ENCODE measurements at regions not wholly inside any gene's neighbourhood (a gene's known extent, or its start where the extent isn't known, plus 50 kb on each side); places are given as distances from the start of the nearest gene placed in this dataset.

- ATAC-seq (ENCODE audit: low read depth) (no peak), DNase-seq (no peak)
- ChIA-PET POLR2A (no interaction called here), CTCF (no interaction called here)
- Mint-ChIP-seq H3K4me3 (no peak overlapping the region), H3K9me3 (no peaks in the 10 kb centered on the region), H3K4me1 (peaks cover 13% of the 10 kb centered on the region), H3K36me3 (ENCODE audit: low read depth) (no peaks in the 10 kb centered on the region), H3K27ac (no peak overlapping the region), H3K27me3 (peaks cover 3% of the 10 kb centered on the region)
- intact Hi-C loops (cut with micrococcal nuclease): no loop called here
- no peak for TF ChIP-seq CTCF (IDR thresholded peaks at IDR 0.05)
Measured at GRCh38 chr11:92767416-92767815, 202.0 kb upstream of the MTNR1B start.

- TF ChIP-seq CTCF (IDR thresholded peaks at IDR 0.05): no peak
- intact Hi-C loops (cut with micrococcal nuclease): no loop called here
- Mint-ChIP-seq H3K9me3 (no peaks in the 10 kb centered on the region), H3K27me3 (peaks cover 3% of the 10 kb centered on the region), H3K4me1 (peaks cover 13% of the 10 kb centered on the region), H3K36me3 (ENCODE audit: low read depth) (no peaks in the 10 kb centered on the region), H3K4me3 (no peak overlapping the region), H3K27ac (no peak overlapping the region)
- POLR2A ChIA-PET: no interaction called here
- CTCF ChIA-PET: no interaction called here
- DNase-seq: no peak
- no peak for ATAC-seq (ENCODE audit: low read depth)
Measured at GRCh38 chr11:92768121-92768840, 201.2 kb upstream of the MTNR1B start.

- no peak for DNase-seq
- Mint-ChIP-seq H3K27me3 (peaks cover 3% of the 10 kb centered on the region), H3K36me3 (ENCODE audit: low read depth) (no peaks in the 10 kb centered on the region), H3K9me3 (no peaks in the 10 kb centered on the region), H3K4me1 (peaks cover 13% of the 10 kb centered on the region), H3K27ac (no peak overlapping the region), H3K4me3 (no peak overlapping the region)
- TF ChIP-seq CTCF (IDR thresholded peaks at IDR 0.05): no peak
- POLR2A ChIA-PET: no interaction called here
- CTCF ChIA-PET: no interaction called here
- no peak for ATAC-seq (ENCODE audit: low read depth)
- intact Hi-C loops (cut with micrococcal nuclease): no loop called here
Measured at GRCh38 chr11:92769112-92769511, 200.3 kb upstream of the MTNR1B start.

GRCh38 chr11:92770419-92770818 lies 199.0 kb upstream of the MTNR1B start:
- intact Hi-C loops (cut with micrococcal nuclease): no loop called here
- Mint-ChIP-seq H3K27me3 (peaks cover 3% of the 10 kb centered on the region), H3K4me1 (peaks cover 13% of the 10 kb centered on the region), H3K9me3 (no peaks in the 10 kb centered on the region), H3K4me3 (no peak overlapping the region), H3K36me3 (ENCODE audit: low read depth) (no peaks in the 10 kb centered on the region), H3K27ac (no peak overlapping the region)
- ATAC-seq (ENCODE audit: low read depth): no peak
- no peak for TF ChIP-seq CTCF (IDR thresholded peaks at IDR 0.05)
- CTCF ChIA-PET: no interaction called here
- no peak for DNase-seq
- POLR2A ChIA-PET: no interaction called here

GRCh38 chr11:92770981-92771380 lies 198.5 kb upstream of the MTNR1B start:
- Mint-ChIP-seq H3K4me3 (no peak overlapping the region), H3K27ac (no peak overlapping the region), H3K9me3 (no peaks in the 10 kb centered on the region), H3K4me1 (peaks cover 7% of the 10 kb centered on the region), H3K27me3 (peaks cover 3% of the 10 kb centered on the region), H3K36me3 (ENCODE audit: low read depth) (no peaks in the 10 kb centered on the region)
- no peak for TF ChIP-seq CTCF (IDR thresholded peaks at IDR 0.05)
- ChIA-PET POLR2A (no interaction called here), CTCF (no interaction called here)
- ATAC-seq (ENCODE audit: low read depth): no peak
- intact Hi-C loops (cut with micrococcal nuclease): no loop called here
- DNase-seq: no peak

All from activated B cell treated with CpG ODN at 0.5 μM for 24 hours (primary cell).